ENCODE measurements at regions not wholly inside any gene's neighbourhood (a gene's known extent, or its start where the extent isn't known, plus 50 kb on each side); places are given as distances from the start of the nearest gene placed in this dataset.
"Not testable (repeated sequence)": the region's sequence is repeated elsewhere in the genome, so short reads cannot be mapped to it uniquely, and the experiment has no call there.

GRCh38 chr7:126103582-126103981 lies 1149.2 kb downstream of the GRM8 start:
- Mint-ChIP-seq H3K4me1 (no peaks in the 10 kb centered on the region), H3K27me3 (no peaks in the 10 kb centered on the region), H3K9me3 (peaks cover 25% of the 10 kb centered on the region), H3K4me3 (no peak overlapping the region), H3K27ac (no peak overlapping the region), H3K36me3 (ENCODE audit: low read depth) (no peaks in the 10 kb centered on the region)
- ATAC-seq (replicated peaks): no peak

GRCh38 chr7:126083014-126083413 lies 1153.4 kb upstream of the POT1 start:
- Mint-ChIP-seq H3K27me3 (no peaks in the 10 kb centered on the region), H3K9me3 (peaks cover 15% of the 10 kb centered on the region), H3K36me3 (ENCODE audit: low read depth) (no peaks in the 10 kb centered on the region), H3K4me1 (no peaks in the 10 kb centered on the region), H3K27ac (no peak overlapping the region), H3K4me3 (no peak overlapping the region)
- no peak for ATAC-seq (replicated peaks)

- no peak overlapping the region for H3K4me3 Mint-ChIP-seq
- H3K36me3 Mint-ChIP-seq (ENCODE audit: low read depth): no peaks in the 10 kb centered on the region
- H3K27me3 Mint-ChIP-seq: no peaks in the 10 kb centered on the region
- ATAC-seq (replicated peaks): no peak
- H3K9me3 Mint-ChIP-seq: peaks cover 9% of the 10 kb centered on the region
- H3K27ac Mint-ChIP-seq: no peak overlapping the region
- no peaks in the 10 kb centered on the region for H3K4me1 Mint-ChIP-seq
These were observed 1150.0 kb upstream of the POT1 start for GRCh38 chr7:126079581-126079980.

- Mint-ChIP-seq H3K4me1 (no peaks in the 10 kb centered on the region), H3K36me3 (ENCODE audit: low read depth) (no peaks in the 10 kb centered on the region), H3K9me3 (peaks cover 5% of the 10 kb centered on the region), H3K27ac (no peak overlapping the region), H3K4me3 (no peak overlapping the region), H3K27me3 (no peaks in the 10 kb centered on the region)
- no peak for ATAC-seq (replicated peaks)
These were observed 1149.5 kb upstream of the POT1 start for GRCh38 chr7:126079151-126079550.

GRCh38 chr7:126065766-126066165 lies 1136.1 kb upstream of the POT1 start:
- H3K9me3 Mint-ChIP-seq: peaks cover 3% of the 10 kb centered on the region
- no peaks in the 10 kb centered on the region for H3K27me3 Mint-ChIP-seq
- ATAC-seq (replicated peaks): no peak
- H3K36me3 Mint-ChIP-seq (ENCODE audit: low read depth): no peaks in the 10 kb centered on the region
- H3K27ac Mint-ChIP-seq: no peak overlapping the region
- no peak overlapping the region for H3K4me3 Mint-ChIP-seq
- H3K4me1 Mint-ChIP-seq: no peaks in the 10 kb centered on the region

GRCh38 chr7:126057979-126058378 lies 1128.4 kb upstream of the POT1 start:
- ATAC-seq (replicated peaks): no peak
- Mint-ChIP-seq H3K27me3 (no peaks in the 10 kb centered on the region), H3K9me3 (peaks cover 4% of the 10 kb centered on the region), H3K4me1 (no peaks in the 10 kb centered on the region), H3K4me3 (no peak overlapping the region), H3K27ac (no peak overlapping the region), H3K36me3 (ENCODE audit: low read depth) (no peaks in the 10 kb centered on the region)

GRCh38 chr7:126056613-126057012 lies 1127.0 kb upstream of the POT1 start:
- H3K27ac Mint-ChIP-seq; H3K27me3 Mint-ChIP-seq; ATAC-seq (replicated peaks); H3K4me3 Mint-ChIP-seq; H3K36me3 Mint-ChIP-seq (ENCODE audit: low read depth); H3K4me1 Mint-ChIP-seq: not testable (repeated sequence)
- H3K9me3 Mint-ChIP-seq: peaks cover 12% of the 10 kb centered on the region

- Mint-ChIP-seq H3K4me1 (no peaks in the 10 kb centered on the region), H3K27me3 (no peaks in the 10 kb centered on the region), H3K4me3 (no peak overlapping the region), H3K27ac (no peak overlapping the region), H3K36me3 (ENCODE audit: low read depth) (no peaks in the 10 kb centered on the region), H3K9me3 (peaks cover 12% of the 10 kb centered on the region)
- ATAC-seq (replicated peaks): no peak
These were observed 1122.6 kb upstream of the POT1 start for GRCh38 chr7:126052229-126052628.

- Mint-ChIP-seq H3K36me3 (ENCODE audit: low read depth) (no peaks in the 10 kb centered on the region), H3K27me3 (no peaks in the 10 kb centered on the region)
- no peak for ATAC-seq (replicated peaks)
These were observed 1115.0 kb upstream of the POT1 start for GRCh38 chr7:126044662-126045061.

GRCh38 chr7:126041472-126041871 lies 1111.8 kb upstream of the POT1 start:
- no peaks in the 10 kb centered on the region for H3K27me3 Mint-ChIP-seq
- no peaks in the 10 kb centered on the region for H3K36me3 Mint-ChIP-seq (ENCODE audit: low read depth)
- no peak overlapping the region for H3K4me3 Mint-ChIP-seq
- no peak overlapping the region for H3K27ac Mint-ChIP-seq
- no peak for ATAC-seq (replicated peaks)
- no peaks in the 10 kb centered on the region for H3K9me3 Mint-ChIP-seq
- no peaks in the 10 kb centered on the region for H3K4me1 Mint-ChIP-seq

More at GRCh38 chr7:126044662-126045061, 1115.0 kb upstream of the POT1 start:
- no peaks in the 10 kb centered on the region for H3K9me3 Mint-ChIP-seq
- H3K27ac Mint-ChIP-seq: no peak overlapping the region
- no peaks in the 10 kb centered on the region for H3K4me1 Mint-ChIP-seq
- H3K4me3 Mint-ChIP-seq: no peak overlapping the region

GRCh38 chr7:126040114-126041045 lies 1110.8 kb upstream of the POT1 start:
- no peaks in the 10 kb centered on the region for H3K4me1 Mint-ChIP-seq
- no peaks in the 10 kb centered on the region for H3K27me3 Mint-ChIP-seq
- no peaks in the 10 kb centered on the region for H3K36me3 Mint-ChIP-seq (ENCODE audit: low read depth)
- H3K27ac Mint-ChIP-seq: no peak overlapping the region
- no peak for ATAC-seq (replicated peaks)
- no peak overlapping the region for H3K4me3 Mint-ChIP-seq
- no peaks in the 10 kb centered on the region for H3K9me3 Mint-ChIP-seq

GRCh38 chr7:126026421-126027088 lies 1096.9 kb upstream of the POT1 start:
- H3K27ac Mint-ChIP-seq: no peak overlapping the region
- ATAC-seq (replicated peaks): no peak
- H3K36me3 Mint-ChIP-seq (ENCODE audit: low read depth): no peaks in the 10 kb centered on the region
- H3K4me1 Mint-ChIP-seq: no peaks in the 10 kb centered on the region
- H3K4me3 Mint-ChIP-seq: no peak overlapping the region
- H3K9me3 Mint-ChIP-seq: no peaks in the 10 kb centered on the region
- no peaks in the 10 kb centered on the region for H3K27me3 Mint-ChIP-seq

- H3K36me3 Mint-ChIP-seq (ENCODE audit: low read depth): no peaks in the 10 kb centered on the region
- no peaks in the 10 kb centered on the region for H3K27me3 Mint-ChIP-seq
- H3K4me1 Mint-ChIP-seq: no peaks in the 10 kb centered on the region
- H3K27ac Mint-ChIP-seq: no peak overlapping the region
- ATAC-seq (replicated peaks): no peak
- H3K4me3 Mint-ChIP-seq: no peak overlapping the region
- peaks cover 3% of the 10 kb centered on the region for H3K9me3 Mint-ChIP-seq
These were observed 1092.8 kb upstream of the POT1 start for GRCh38 chr7:126022452-126022851.

- no peak overlapping the region for H3K4me3 Mint-ChIP-seq
These were observed 1087.1 kb upstream of the POT1 start for GRCh38 chr7:126016722-126017121.

GRCh38 chr7:126005064-126005463 lies 1075.4 kb upstream of the POT1 start:
- Mint-ChIP-seq H3K9me3 (peaks cover 11% of the 10 kb centered on the region), H3K27me3 (no peaks in the 10 kb centered on the region), H3K4me1 (no peaks in the 10 kb centered on the region), H3K4me3 (no peak overlapping the region), H3K27ac (no peak overlapping the region), H3K36me3 (ENCODE audit: low read depth) (no peaks in the 10 kb centered on the region)
- ATAC-seq (replicated peaks): no peak

More at GRCh38 chr7:126016722-126017121, 1087.1 kb upstream of the POT1 start:
- Mint-ChIP-seq H3K9me3 (peaks cover 11% of the 10 kb centered on the region), H3K27ac (no peak overlapping the region), H3K27me3 (no peaks in the 10 kb centered on the region), H3K4me1 (no peaks in the 10 kb centered on the region), H3K36me3 (ENCODE audit: low read depth) (no peaks in the 10 kb centered on the region)
- ATAC-seq (replicated peaks): no peak

Measured in activated T-helper 17 cell treated with anti-CD3 and anti-CD28 coated beads, Interleukin-2, amount 50 U/mL, for 72 hours (primary cell).